Fibroblast of the aortic adventitia (primary cell): ENCODE measurements at regions not wholly inside any gene's neighbourhood (a gene's known extent, or its start where the extent isn't known, plus 50 kb on each side); places are given as distances from the start of the nearest gene placed in this dataset.
"Not testable (repeated sequence)": the region's sequence is repeated elsewhere in the genome, so short reads cannot be mapped to it uniquely, and the experiment has no call there.

ENCODE experiments used
- DNase-seq: peaks from one replicate; pipeline ENCODE4 v3.0.0-alpha.2; 2010; ENCODE audit warnings: low read depth
- H3K4me3 ChIP-seq: 2 replicates; pipeline ENCODE4 v1.5.1; 2011; ENCODE audit warnings: low read depth, mild to moderate bottlenecking, control low read depth, low read length, moderate library complexity
- CTCF ChIP-seq: IDR thresholded peaks from 2 replicates; pipeline ENCODE4 v1.5.1; 2011; ENCODE audit warnings: mild to moderate bottlenecking, low read length, control low read depth, inconsistent platforms; ENCODE audit not compliant: insufficient read depth

- TF ChIP-seq CTCF = no peak
- H3K4me3 ChIP-seq = no peak overlapping the region
- no peak for DNase-seq
Measured at GRCh38 chr7:4361774-4362173, 320.3 kb upstream of the FOXK1 start.

GRCh38 chr7:4383584-4383983 is 298.5 kb upstream of the FOXK1 start:
- no peak for DNase-seq
- H3K4me3 ChIP-seq = no peak overlapping the region
- TF ChIP-seq CTCF = no peak

GRCh38 chr7:4386190-4386589 is 295.9 kb upstream of the FOXK1 start:
- DNase-seq = no peak
- no peak for TF ChIP-seq CTCF
- H3K4me3 ChIP-seq = no peak overlapping the region

GRCh38 chr7:4391103-4391502 is 291.0 kb upstream of the FOXK1 start:
- DNase-seq, H3K4me3 ChIP-seq: not testable (repeated sequence)

- no peak overlapping the region for H3K4me3 ChIP-seq
- no peak for DNase-seq
- TF ChIP-seq CTCF = no peak
Measured at GRCh38 chr7:4394736-4395135, 287.4 kb upstream of the FOXK1 start.

GRCh38 chr7:4399121-4399520 is 283.0 kb upstream of the FOXK1 start:
- H3K4me3 ChIP-seq = no peak overlapping the region
- no peak for TF ChIP-seq CTCF
- DNase-seq = no peak

GRCh38 chr7:4399596-4399995 is 282.5 kb upstream of the FOXK1 start:
- no peak overlapping the region for H3K4me3 ChIP-seq
- no peak for TF ChIP-seq CTCF
- no peak for DNase-seq
